SK-N-SH treated with all-trans-retinoic acid at 6 μM for 48 hours (cell line): ENCODE measurements at regions not wholly inside any gene's neighbourhood (a gene's known extent, or its start where the extent isn't known, plus 50 kb on each side); places are given as distances from the start of the nearest gene placed in this dataset.

Experiments
- ATAC-seq: fragments of 200-7000 bp; cut with Tn5 transposase; 3 replicates; pipeline ENCODE4 v1.9.1; 2020; ENCODE audit warnings: mild to moderate bottlenecking, moderate library complexity
- ARNTL ChIP-seq: fragments of 450-650 bp; formaldehyde crosslinking; IDR thresholded peaks from 2 replicates; pipeline ENCODE4 v1.5.0; 2020; ENCODE audit warnings: low read depth, mild to moderate bottlenecking, moderate library complexity, borderline replicate concordance
- BACH2 ChIP-seq: fragments of 250-450 bp; sonication (Bioruptor Pico); IDR thresholded peaks from 2 replicates; pipeline ENCODE4 v1.9.0; 2021; ENCODE audit warnings: mild to moderate bottlenecking, borderline replicate concordance
- CSDC2 ChIP-seq: fragments of 250-450 bp; sonication (Bioruptor Pico); IDR thresholded peaks from 2 replicates; pipeline ENCODE4 v1.5.0; 2020; ENCODE audit warnings: mild to moderate bottlenecking, moderate library complexity
- GLIS3 ChIP-seq: fragments of 250-450 bp; sonication (Bioruptor Pico); IDR thresholded peaks from 2 replicates; pipeline ENCODE4 v1.5.0; 2020; ENCODE audit warnings: mild to moderate bottlenecking, moderate library complexity
- ISL1 ChIP-seq: fragments of 250-450 bp; sonication (Bioruptor Pico); IDR thresholded peaks from 2 replicates; pipeline ENCODE4 v2.1.2; 2022; ENCODE audit warnings: mild to moderate bottlenecking, moderate library complexity
- OSR1 ChIP-seq: fragments of 250-450 bp; sonication (Bioruptor Pico); IDR thresholded peaks from 2 replicates; pipeline ENCODE4 v1.8.0; 2022; ENCODE audit warnings: moderate library complexity, mild to moderate bottlenecking, inconsistent platforms
- PPARA ChIP-seq: fragments of 250-450 bp; sonication (Bioruptor Pico); IDR thresholded peaks from 2 replicates; pipeline ENCODE4 v1.5.0; 2020; ENCODE audit warnings: mild to moderate bottlenecking, borderline replicate concordance
- RARB ChIP-seq: fragments of 250-450 bp; sonication (Bioruptor Pico); IDR thresholded peaks from 2 replicates; pipeline ENCODE4 v1.8.0; 2021; ENCODE audit warnings: mild to moderate bottlenecking, moderate library complexity
- SNAI2 ChIP-seq: fragments of 250-450 bp; sonication (Bioruptor Pico); IDR thresholded peaks from 2 replicates; pipeline ENCODE4 v1.5.0; 2020; ENCODE audit warnings: mild to moderate bottlenecking, moderate library complexity
- TCF4 ChIP-seq: fragments of 250-450 bp; sonication (Bioruptor Pico); IDR thresholded peaks from 2 replicates; pipeline ENCODE4 v1.8.0; 2021; ENCODE audit warnings: mild to moderate bottlenecking, moderate library complexity, borderline replicate concordance
- TOX ChIP-seq: fragments of 250-450 bp; sonication (Bioruptor Pico); IDR thresholded peaks from 2 replicates; pipeline ENCODE4 v1.8.0; 2021; ENCODE audit warnings: mild to moderate bottlenecking, moderate library complexity, borderline replicate concordance
- ZC3H10 ChIP-seq: fragments of 250-450 bp; sonication (Bioruptor Pico); IDR thresholded peaks from 2 replicates; pipeline ENCODE4 v1.5.1; 2021; ENCODE audit warnings: mild to moderate bottlenecking, moderate library complexity
- ZFP3 ChIP-seq: fragments of 250-450 bp; sonication (Bioruptor Pico); IDR thresholded peaks from 2 replicates; pipeline ENCODE4 v1.5.0; 2020; ENCODE audit warnings: mild to moderate bottlenecking, moderate library complexity
- ZFP30 ChIP-seq: fragments of 450-650 bp; formaldehyde crosslinking; IDR thresholded peaks from 2 replicates; pipeline ENCODE4 v1.5.0; 2022; ENCODE audit warnings: mild to moderate bottlenecking, moderate library complexity
- ZNF565 ChIP-seq: fragments of 450-650 bp; formaldehyde crosslinking; conservative IDR thresholded peaks from 2 replicates; pipeline ENCODE4 v1.5.0; 2020; ENCODE audit warnings: low read depth, mild to moderate bottlenecking, moderate library complexity
- ZNF70 ChIP-seq: fragments of 450-650 bp; formaldehyde crosslinking; IDR thresholded peaks from 2 replicates; pipeline ENCODE4 v1.5.0; 2020; ENCODE audit warnings: mild to moderate bottlenecking, moderate library complexity
- ZNF8 ChIP-seq: fragments of 450-650 bp; formaldehyde crosslinking; IDR thresholded peaks from 2 replicates; pipeline ENCODE4 v1.5.0; 2020; ENCODE audit warnings: mild to moderate bottlenecking, moderate library complexity
- TF ChIP-seq, protein P1 (sequence below): fragments of 250-450 bp; sonication (Bioruptor Pico); IDR thresholded peaks from 2 replicates; pipeline ENCODE4 v1.8.0; 2020; ENCODE audit warnings: mild to moderate bottlenecking, moderate library complexity, borderline replicate concordance
- TF ChIP-seq, protein P2 (sequence below): fragments of 250-450 bp; sonication (Bioruptor Pico); IDR thresholded peaks from 2 replicates; pipeline ENCODE4 v1.5.1; 2021; ENCODE audit warnings: mild to moderate bottlenecking, moderate library complexity
- TF ChIP-seq, protein P3 (sequence below): fragments of 250-450 bp; sonication (Bioruptor Pico); IDR thresholded peaks from 2 replicates; pipeline ENCODE4 v1.5.0; 2020; ENCODE audit warnings: mild to moderate bottlenecking, moderate library complexity
- TF ChIP-seq, protein P4 (sequence below): fragments of 250-450 bp; sonication (Bioruptor Pico); IDR thresholded peaks from 2 replicates; pipeline ENCODE4 v1.8.0; 2021; ENCODE audit warnings: low read depth, mild to moderate bottlenecking, moderate library complexity, borderline replicate concordance

DNA sequence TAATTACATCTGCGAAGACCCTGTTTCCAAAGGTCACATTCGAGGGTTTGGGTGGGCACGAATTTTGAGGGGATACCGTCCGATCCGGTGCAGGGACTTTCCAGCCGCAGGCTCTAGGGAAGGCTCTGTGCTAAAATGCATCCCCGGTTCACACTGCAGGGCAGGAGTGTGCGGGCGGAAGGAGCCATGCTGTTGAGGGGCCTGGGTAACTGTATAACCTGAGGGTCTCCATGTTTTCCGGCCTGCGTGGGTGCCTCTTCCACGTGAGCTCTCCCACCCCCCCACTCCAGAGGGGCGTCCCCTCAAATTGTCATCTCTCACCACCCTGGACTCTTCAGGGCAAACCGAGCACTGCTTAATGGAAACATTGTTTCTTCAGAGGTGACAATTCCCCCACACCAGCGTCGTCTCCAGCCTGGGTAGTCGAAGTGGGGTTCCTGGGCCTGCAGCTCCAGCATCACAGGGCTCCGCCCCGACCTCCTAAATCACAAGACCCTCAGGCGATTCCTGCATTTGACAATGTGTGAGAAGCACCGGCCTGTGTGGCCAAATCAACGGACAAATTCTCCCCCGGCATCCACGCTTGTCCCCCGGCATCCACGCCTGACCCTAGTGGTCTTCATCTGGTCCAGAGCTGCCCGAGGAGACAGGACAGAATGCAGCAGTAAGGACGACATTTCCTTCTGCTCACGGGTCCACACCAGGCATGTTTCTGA, 51.2 kb downstream of the FOXL3 start:
- TF ChIP-seq, protein P1, sequence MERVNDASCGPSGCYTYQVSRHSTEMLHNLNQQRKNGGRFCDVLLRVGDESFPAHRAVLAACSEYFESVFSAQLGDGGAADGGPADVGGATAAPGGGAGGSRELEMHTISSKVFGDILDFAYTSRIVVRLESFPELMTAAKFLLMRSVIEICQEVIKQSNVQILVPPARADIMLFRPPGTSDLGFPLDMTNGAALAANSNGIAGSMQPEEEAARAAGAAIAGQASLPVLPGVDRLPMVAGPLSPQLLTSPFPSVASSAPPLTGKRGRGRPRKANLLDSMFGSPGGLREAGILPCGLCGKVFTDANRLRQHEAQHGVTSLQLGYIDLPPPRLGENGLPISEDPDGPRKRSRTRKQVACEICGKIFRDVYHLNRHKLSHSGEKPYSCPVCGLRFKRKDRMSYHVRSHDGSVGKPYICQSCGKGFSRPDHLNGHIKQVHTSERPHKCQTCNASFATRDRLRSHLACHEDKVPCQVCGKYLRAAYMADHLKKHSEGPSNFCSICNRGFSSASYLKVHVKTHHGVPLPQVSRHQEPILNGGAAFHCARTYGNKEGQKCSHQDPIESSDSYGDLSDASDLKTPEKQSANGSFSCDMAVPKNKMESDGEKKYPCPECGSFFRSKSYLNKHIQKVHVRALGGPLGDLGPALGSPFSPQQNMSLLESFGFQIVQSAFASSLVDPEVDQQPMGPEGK: no peak
- TF ChIP-seq TOX (CRISPR knock-in tag) (no peak), ARNTL (CRISPR knock-in tag) (no peak), ZNF8 (CRISPR knock-in tag) (no peak), ZC3H10 (CRISPR knock-in tag) (no peak), BACH2 (no peak), RARB (no peak), ZNF565 (CRISPR knock-in tag) (no peak), TCF4 (CRISPR knock-in tag) (no peak), OSR1 (CRISPR knock-in tag) (no peak), ISL1 (CRISPR knock-in tag) (no peak)
- TF ChIP-seq, protein P2, sequence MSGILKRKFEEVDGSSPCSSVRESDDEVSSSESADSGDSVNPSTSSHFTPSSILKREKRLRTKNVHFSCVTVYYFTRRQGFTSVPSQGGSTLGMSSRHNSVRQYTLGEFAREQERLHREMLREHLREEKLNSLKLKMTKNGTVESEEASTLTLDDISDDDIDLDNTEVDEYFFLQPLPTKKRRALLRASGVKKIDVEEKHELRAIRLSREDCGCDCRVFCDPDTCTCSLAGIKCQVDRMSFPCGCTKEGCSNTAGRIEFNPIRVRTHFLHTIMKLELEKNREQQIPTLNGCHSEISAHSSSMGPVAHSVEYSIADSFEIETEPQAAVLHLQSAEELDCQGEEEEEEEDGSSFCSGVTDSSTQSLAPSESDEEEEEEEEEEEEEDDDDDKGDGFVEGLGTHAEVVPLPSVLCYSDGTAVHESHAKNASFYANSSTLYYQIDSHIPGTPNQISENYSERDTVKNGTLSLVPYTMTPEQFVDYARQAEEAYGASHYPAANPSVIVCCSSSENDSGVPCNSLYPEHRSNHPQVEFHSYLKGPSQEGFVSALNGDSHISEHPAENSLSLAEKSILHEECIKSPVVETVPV (CRISPR knock-in tag): no peak
- TF ChIP-seq, protein P3, sequence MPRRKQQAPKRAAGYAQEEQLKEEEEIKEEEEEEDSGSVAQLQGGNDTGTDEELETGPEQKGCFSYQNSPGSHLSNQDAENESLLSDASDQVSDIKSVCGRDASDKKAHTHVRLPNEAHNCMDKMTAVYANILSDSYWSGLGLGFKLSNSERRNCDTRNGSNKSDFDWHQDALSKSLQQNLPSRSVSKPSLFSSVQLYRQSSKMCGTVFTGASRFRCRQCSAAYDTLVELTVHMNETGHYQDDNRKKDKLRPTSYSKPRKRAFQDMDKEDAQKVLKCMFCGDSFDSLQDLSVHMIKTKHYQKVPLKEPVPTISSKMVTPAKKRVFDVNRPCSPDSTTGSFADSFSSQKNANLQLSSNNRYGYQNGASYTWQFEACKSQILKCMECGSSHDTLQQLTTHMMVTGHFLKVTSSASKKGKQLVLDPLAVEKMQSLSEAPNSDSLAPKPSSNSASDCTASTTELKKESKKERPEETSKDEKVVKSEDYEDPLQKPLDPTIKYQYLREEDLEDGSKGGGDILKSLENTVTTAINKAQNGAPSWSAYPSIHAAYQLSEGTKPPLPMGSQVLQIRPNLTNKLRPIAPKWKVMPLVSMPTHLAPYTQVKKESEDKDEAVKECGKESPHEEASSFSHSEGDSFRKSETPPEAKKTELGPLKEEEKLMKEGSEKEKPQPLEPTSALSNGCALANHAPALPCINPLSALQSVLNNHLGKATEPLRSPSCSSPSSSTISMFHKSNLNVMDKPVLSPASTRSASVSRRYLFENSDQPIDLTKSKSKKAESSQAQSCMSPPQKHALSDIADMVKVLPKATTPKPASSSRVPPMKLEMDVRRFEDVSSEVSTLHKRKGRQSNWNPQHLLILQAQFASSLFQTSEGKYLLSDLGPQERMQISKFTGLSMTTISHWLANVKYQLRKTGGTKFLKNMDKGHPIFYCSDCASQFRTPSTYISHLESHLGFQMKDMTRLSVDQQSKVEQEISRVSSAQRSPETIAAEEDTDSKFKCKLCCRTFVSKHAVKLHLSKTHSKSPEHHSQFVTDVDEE (CRISPR knock-in tag): no peak

DNA sequence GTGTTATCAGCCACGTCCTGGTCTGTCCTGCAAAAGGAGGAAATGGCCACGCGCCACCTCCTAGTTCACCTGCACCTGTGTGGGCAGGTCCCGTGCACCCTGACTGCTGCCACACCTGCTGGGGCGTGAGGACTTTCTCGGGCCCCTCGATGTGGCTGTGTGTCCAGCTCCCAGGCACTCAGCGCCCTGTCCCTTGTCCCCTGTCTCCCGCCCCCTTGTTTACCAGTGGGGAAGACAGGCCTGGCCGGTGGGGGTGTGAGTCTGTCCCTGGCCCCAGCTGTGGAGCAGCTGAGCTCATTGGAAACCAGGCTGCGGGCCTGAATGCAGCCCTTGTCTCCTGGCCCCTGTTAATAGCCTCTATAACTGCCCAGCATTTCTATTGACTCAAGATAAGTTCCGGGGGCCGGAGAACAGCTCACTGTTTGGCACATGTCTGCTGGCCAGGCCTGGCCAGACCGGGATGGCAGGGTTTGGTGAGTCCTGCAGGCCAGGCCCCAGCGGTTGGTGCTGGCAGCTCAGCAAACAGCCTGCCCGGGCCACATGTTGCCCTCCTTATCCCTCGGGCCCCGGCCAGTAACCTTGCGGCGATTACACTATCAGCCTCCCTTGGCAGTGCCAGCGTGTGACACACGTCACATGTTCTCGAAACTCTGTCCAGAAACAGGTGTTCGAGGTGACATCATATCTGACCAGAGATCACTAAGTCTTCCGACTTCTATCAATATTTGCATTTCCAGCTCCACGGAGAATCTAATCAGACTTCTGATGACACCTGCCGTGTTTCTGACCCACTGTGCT, 52.1 kb downstream of the FOXL3 start:
- ATAC-seq: no peak
- TF ChIP-seq ZNF70 (CRISPR knock-in tag): no peak
- TF ChIP-seq, protein P4, sequence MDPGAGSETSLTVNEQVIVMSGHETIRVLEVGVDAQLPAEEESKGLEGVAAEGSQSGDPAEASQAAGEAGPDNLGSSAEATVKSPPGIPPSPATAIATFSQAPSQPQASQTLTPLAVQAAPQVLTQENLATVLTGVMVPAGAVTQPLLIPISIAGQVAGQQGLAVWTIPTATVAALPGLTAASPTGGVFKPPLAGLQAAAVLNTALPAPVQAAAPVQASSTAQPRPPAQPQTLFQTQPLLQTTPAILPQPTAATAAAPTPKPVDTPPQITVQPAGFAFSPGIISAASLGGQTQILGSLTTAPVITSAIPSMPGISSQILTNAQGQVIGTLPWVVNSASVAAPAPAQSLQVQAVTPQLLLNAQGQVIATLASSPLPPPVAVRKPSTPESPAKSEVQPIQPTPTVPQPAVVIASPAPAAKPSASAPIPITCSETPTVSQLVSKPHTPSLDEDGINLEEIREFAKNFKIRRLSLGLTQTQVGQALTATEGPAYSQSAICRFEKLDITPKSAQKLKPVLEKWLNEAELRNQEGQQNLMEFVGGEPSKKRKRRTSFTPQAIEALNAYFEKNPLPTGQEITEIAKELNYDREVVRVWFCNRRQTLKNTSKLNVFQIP (CRISPR knock-in tag): no peak
- TF ChIP-seq, protein P1: no peak
- TF ChIP-seq, protein P2 (CRISPR knock-in tag): no peak
- no peak for TF ChIP-seq SNAI2 (CRISPR knock-in tag)
- no peak for TF ChIP-seq PPARA (CRISPR knock-in tag)
- TF ChIP-seq, protein P3 (CRISPR knock-in tag): no peak
- no peak for TF ChIP-seq BACH2
- no peak for TF ChIP-seq RARB
- no peak for TF ChIP-seq OSR1 (CRISPR knock-in tag)
- no peak for TF ChIP-seq ZFP3 (CRISPR knock-in tag)
- no peak for TF ChIP-seq ISL1 (CRISPR knock-in tag)
- TF ChIP-seq CSDC2 (CRISPR knock-in tag): no peak
- no peak for TF ChIP-seq GLIS3 (CRISPR knock-in tag)
- no peak for TF ChIP-seq ZC3H10 (CRISPR knock-in tag)
- TF ChIP-seq ZNF565 (CRISPR knock-in tag): no peak
- TF ChIP-seq ZFP30 (CRISPR knock-in tag): no peak

More for the DNA sequence above, 51.2 kb downstream of the FOXL3 start:
- no peak for ATAC-seq
